Cardiac fibroblast (primary cell): ENCODE measurements at regions not wholly inside any gene's neighbourhood (a gene's known extent, or its start where the extent isn't known, plus 50 kb on each side); places are given as distances from the start of the nearest gene placed in this dataset.
A peak's percentile ranks its signal among the peaks of the same experiment; 100 is the strongest.

Experiments used
- DNase-seq, 2 donors: peaks; one replicate each; pipeline versions ENCODE4 v3.0.0 to v3.0.0-alpha.2; 2010; ENCODE audit warnings: low read depth in 2 of 2
- H3K4me3 ChIP-seq, 2 donors: replicated peaks in 1 of 2; 1 replicate in 1 of 2; 2 replicates in 1 of 2; pipeline ENCODE4 v1.5.1; 2011; ENCODE audit warnings: low read depth in 2 of 2, low read length in 2 of 2, mild to moderate bottlenecking in 2 of 2, moderate library complexity in 1 of 2
- CTCF ChIP-seq: IDR thresholded peaks from one replicate; pipeline ENCODE4 v1.5.1; 2011; ENCODE audit warnings: low read depth, mild to moderate bottlenecking, low read length, inconsistent platforms

GRCh38 chr3:25855266-25855784 lies 65.4 kb downstream of the OXSM start:
- no peak for TF ChIP-seq CTCF
- DNase-seq = peak in 1 of 2 donors; percentile 8

GRCh38 chr3:25856902-25857518 lies 67.1 kb downstream of the OXSM start:
- peak; percentile 83 for TF ChIP-seq CTCF
- H3K4me3 ChIP-seq = no peak overlapping the region
- DNase-seq = peak; percentile 69 to 76

More at GRCh38 chr3:25855266-25855784, 65.4 kb downstream of the OXSM start:
- H3K4me3 ChIP-seq = no peak overlapping the region

GRCh38 chr3:25861566-25861965 lies 71.7 kb downstream of the OXSM start:
- DNase-seq = no peak
- TF ChIP-seq CTCF = no peak
- H3K4me3 ChIP-seq = no peak overlapping the region

- no peak overlapping the region for H3K4me3 ChIP-seq
- no peak for TF ChIP-seq CTCF
- DNase-seq = no peak
These were observed 73.1 kb downstream of the OXSM start for GRCh38 chr3:25863011-25863415.

- TF ChIP-seq CTCF = peak; percentile 21
- DNase-seq = no peak
- no peak overlapping the region for H3K4me3 ChIP-seq
These were observed 73.6 kb downstream of the OXSM start for GRCh38 chr3:25863416-25863959.

GRCh38 chr3:25870452-25870851 lies 80.6 kb downstream of the OXSM start:
- peak in 1 of 2 donors; percentile 62 for DNase-seq
- H3K4me3 ChIP-seq = no peak overlapping the region
- no peak for TF ChIP-seq CTCF
